Fibroblast of pulmonary artery (primary cell): ENCODE measurements at regions not wholly inside any gene's neighbourhood (a gene's known extent, or its start where the extent isn't known, plus 50 kb on each side); places are given as distances from the start of the nearest gene placed in this dataset.

Experiments
- DNase-seq: peaks from one replicate; pipeline ENCODE4 v3.0.0-alpha.2; 2010; ENCODE audit warnings: low read depth
- H3K4me3 ChIP-seq: replicated peaks from 2 replicates; pipeline ENCODE4 v1.5.1; 2011; ENCODE audit warnings: low read depth, mild to moderate bottlenecking, control low read depth, low read length, moderate library complexity
- CTCF ChIP-seq: IDR thresholded peaks from 2 replicates; pipeline ENCODE4 v1.5.1; 2011; ENCODE audit warnings: mild to moderate bottlenecking, control low read depth, low read length, inconsistent platforms; ENCODE audit errors: missing control alignments

- no peak for TF ChIP-seq CTCF
- no peak for DNase-seq
- no peak overlapping the region for H3K4me3 ChIP-seq
Measured at GRCh38 chr1:101147381-101147780, 89.4 kb upstream of the S1PR1 start.

GRCh38 chr1:101145449-101145820 is 91.4 kb upstream of the S1PR1 start:
- H3K4me3 ChIP-seq = no peak overlapping the region
- no peak for TF ChIP-seq CTCF
- peak; percentile 47 for DNase-seq

- no peak overlapping the region for H3K4me3 ChIP-seq
- DNase-seq = no peak
- TF ChIP-seq CTCF = no peak
Measured at GRCh38 chr1:101144671-101145448, 92.0 kb upstream of the S1PR1 start.

GRCh38 chr1:101142244-101142643 is 94.6 kb upstream of the S1PR1 start:
- no peak for DNase-seq
- no peak overlapping the region for H3K4me3 ChIP-seq
- no peak for TF ChIP-seq CTCF

GRCh38 chr1:101141376-101141775 is 95.4 kb upstream of the S1PR1 start:
- TF ChIP-seq CTCF = no peak
- DNase-seq = no peak
- H3K4me3 ChIP-seq = no peak overlapping the region

GRCh38 chr1:101139821-101140718 is 96.7 kb upstream of the S1PR1 start:
- no peak for DNase-seq
- no peak overlapping the region for H3K4me3 ChIP-seq
- no peak for TF ChIP-seq CTCF
